Mesodermal cell (in vitro differentiated cells): ENCODE measurements at regions not wholly inside any gene's neighbourhood (a gene's known extent, or its start where the extent isn't known, plus 50 kb on each side); places are given as distances from the start of the nearest gene placed in this dataset.

Experiments
- H3K27ac ChIP-seq: 2 replicates; pipeline ENCODE4 v1.7.0; 2013; ENCODE audit warnings: mild to moderate bottlenecking, low read depth, low read length, moderate library complexity; ENCODE audit not compliant: severe bottlenecking
- H3K36me3 ChIP-seq: 2 replicates; pipeline ENCODE4 v1.7.1; 2013; ENCODE audit warnings: mild to moderate bottlenecking, low read length, moderate library complexity; ENCODE audit not compliant: control insufficient read depth, insufficient read depth
- H3K4me1 ChIP-seq: one replicate; pipeline ENCODE4 v1.7.1; 2013; ENCODE audit warnings: mild to moderate bottlenecking, low read length; ENCODE audit not compliant: insufficient read depth, control insufficient read depth, poor library complexity, severe bottlenecking
- H3K4me3 ChIP-seq: 2 replicates; pipeline ENCODE4 v1.7.0; 2013; ENCODE audit warnings: low read length, control low read depth, mild to moderate bottlenecking; ENCODE audit not compliant: insufficient read depth, poor library complexity, severe bottlenecking; ENCODE audit errors: extremely low read depth
- H3K9me3 ChIP-seq: 2 replicates; pipeline ENCODE4 v1.7.1; 2013; ENCODE audit warnings: mild to moderate bottlenecking, low read length, moderate library complexity; ENCODE audit not compliant: control insufficient read depth
- WGBS, 2 experiments: methylation state at CpG; one replicate each; pipeline ENCODE4 v1.1.5; 2013; ENCODE audit warnings: missing lambda C conversion rate in 2 of 2; ENCODE audit not compliant: insufficient coverage in 2 of 2; 5-methylcytosine and 5-hydroxymethylcytosine counted together

- no peaks in the 10 kb centered on the region for H3K36me3 ChIP-seq
- H3K9me3 ChIP-seq: no peaks in the 10 kb centered on the region
- H3K4me3 ChIP-seq: no peak overlapping the region
- H3K4me1 ChIP-seq: peaks cover 5% of the 10 kb centered on the region
- H3K27ac ChIP-seq: no peak overlapping the region
- 84 to 86% methylated on average over 2 of the region's 2 CpGs for WGBS, 2 experiments
Observed at GRCh38 chr16:19361587-19361986, 56.1 kb upstream of the TMC5 start.

GRCh38 chr16:19363740-19364139, 53.9 kb upstream of the TMC5 start:
- WGBS, 2 experiments: 83 to 100% methylated on average over 5 to 6 of the region's 7 CpGs
- Histone ChIP-seq H3K27ac (no peak overlapping the region), H3K36me3 (peaks cover 9% of the 10 kb centered on the region), H3K4me1 (peaks cover 5% of the 10 kb centered on the region), H3K9me3 (peaks cover 10% of the 10 kb centered on the region), H3K4me3 (no peak overlapping the region)

- Histone ChIP-seq H3K36me3 (peaks cover 9% of the 10 kb centered on the region), H3K4me3 (no peak overlapping the region), H3K27ac (peak overlapping the region; percentile 65), H3K9me3 (peaks cover 10% of the 10 kb centered on the region), H3K4me1 (peaks cover 5% of the 10 kb centered on the region)
- 71% methylated on average over 1 of the region's 1 CpG; no CpG with 5 or more reads in 1 of the 2 experiments for WGBS, 2 experiments
Observed at GRCh38 chr16:19365486-19365885, 52.2 kb upstream of the TMC5 start.

GRCh38 chr16:19366391-19366790, 51.3 kb upstream of the TMC5 start:
- Histone ChIP-seq H3K36me3 (peaks cover 9% of the 10 kb centered on the region), H3K4me3 (no peak overlapping the region), H3K27ac (peak overlapping the region; percentile 65), H3K4me1 (peaks cover 5% of the 10 kb centered on the region), H3K9me3 (peaks cover 10% of the 10 kb centered on the region)
- WGBS, 2 experiments: 76 to 92% methylated on average over 3 to 4 of the region's 4 CpGs

DNA sequence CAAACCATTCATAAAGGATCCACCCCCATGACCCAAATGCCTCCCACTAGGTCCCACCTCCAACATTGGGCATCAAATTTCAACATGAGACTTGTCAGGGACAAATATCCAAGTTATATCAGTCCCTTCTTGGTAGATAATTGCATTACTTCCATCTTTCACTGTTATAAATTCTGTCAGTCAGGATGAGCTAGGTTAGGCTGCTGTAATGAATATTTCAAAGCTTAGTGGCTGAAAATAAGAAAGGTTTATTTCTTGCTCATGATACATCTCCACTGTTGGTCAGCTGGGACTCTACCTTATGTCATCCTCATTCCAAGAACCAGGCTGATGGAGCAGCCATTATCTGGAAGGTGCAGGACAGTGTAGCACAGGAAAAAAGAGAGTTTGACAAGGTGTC, 50.3 kb upstream of the TMC5 start:
- no peak overlapping the region for H3K27ac ChIP-seq
- no peak overlapping the region for H3K4me3 ChIP-seq
- peaks cover 10% of the 10 kb centered on the region for H3K9me3 ChIP-seq
- peaks cover 9% of the 10 kb centered on the region for H3K36me3 ChIP-seq
- peaks cover 5% of the 10 kb centered on the region for H3K4me1 ChIP-seq
